ENCODE measurements at regions not wholly inside any gene's neighbourhood (a gene's known extent, or its start where the extent isn't known, plus 50 kb on each side); places are given as distances from the start of the nearest gene placed in this dataset.

DNA sequence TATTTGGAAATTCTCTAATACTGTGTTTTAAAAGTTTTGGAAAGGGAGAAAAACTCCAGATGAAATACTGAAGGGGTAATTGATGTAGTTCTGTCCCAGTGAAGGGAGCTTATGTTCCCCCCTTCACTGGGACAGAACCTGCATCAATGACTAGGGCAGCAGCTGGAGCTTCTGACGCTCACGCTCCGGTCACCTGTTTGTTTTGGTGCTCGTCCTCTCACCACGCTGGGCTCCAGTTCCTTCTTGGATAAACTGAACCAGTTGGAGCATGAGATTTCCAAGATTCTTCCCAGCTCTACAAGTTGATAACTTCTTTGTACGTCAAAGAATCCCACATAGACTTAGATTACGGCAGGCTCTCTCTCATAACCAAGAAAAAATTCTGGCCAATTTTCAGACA, 51.4 kb upstream of the HNRNPU start:
- TF ChIP-seq, protein P1, sequence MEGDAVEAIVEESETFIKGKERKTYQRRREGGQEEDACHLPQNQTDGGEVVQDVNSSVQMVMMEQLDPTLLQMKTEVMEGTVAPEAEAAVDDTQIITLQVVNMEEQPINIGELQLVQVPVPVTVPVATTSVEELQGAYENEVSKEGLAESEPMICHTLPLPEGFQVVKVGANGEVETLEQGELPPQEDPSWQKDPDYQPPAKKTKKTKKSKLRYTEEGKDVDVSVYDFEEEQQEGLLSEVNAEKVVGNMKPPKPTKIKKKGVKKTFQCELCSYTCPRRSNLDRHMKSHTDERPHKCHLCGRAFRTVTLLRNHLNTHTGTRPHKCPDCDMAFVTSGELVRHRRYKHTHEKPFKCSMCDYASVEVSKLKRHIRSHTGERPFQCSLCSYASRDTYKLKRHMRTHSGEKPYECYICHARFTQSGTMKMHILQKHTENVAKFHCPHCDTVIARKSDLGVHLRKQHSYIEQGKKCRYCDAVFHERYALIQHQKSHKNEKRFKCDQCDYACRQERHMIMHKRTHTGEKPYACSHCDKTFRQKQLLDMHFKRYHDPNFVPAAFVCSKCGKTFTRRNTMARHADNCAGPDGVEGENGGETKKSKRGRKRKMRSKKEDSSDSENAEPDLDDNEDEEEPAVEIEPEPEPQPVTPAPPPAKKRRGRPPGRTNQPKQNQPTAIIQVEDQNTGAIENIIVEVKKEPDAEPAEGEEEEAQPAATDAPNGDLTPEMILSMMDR (IDR thresholded peaks at IDR 0.05; ENCODE audit: extremely low read depth in 1 of 2, insufficient read depth in 1 of 2, low read depth in 1 of 2, low read length in 2 of 2), result no peak
- TF ChIP-seq EZH2 (IDR thresholded peaks at IDR 0.05; ENCODE audit: borderline replicate concordance, low read depth, low read length, severe bottlenecking) (no peak), POLR2A (IDR thresholded peaks at IDR 0.05; ENCODE audit: low read depth, low read length) (no peak), POLR2AphosphoS5 (IDR thresholded peaks at IDR 0.05; ENCODE audit: insufficient read depth, low read depth, low read length) (no peak), MYC (IDR thresholded peaks at IDR 0.05; ENCODE audit: low read depth, low read length) (no peak), FOS (IDR thresholded peaks at IDR 0.05; ENCODE audit: borderline replicate concordance, insufficient read depth, low read length) (no peak)
- TF ChIP-seq, protein P2, sequence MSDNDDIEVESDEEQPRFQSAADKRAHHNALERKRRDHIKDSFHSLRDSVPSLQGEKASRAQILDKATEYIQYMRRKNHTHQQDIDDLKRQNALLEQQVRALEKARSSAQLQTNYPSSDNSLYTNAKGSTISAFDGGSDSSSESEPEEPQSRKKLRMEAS (IDR thresholded peaks at IDR 0.05; ENCODE audit: insufficient read depth, insufficient read length), result no peak
